SJCRH30 (cell line): ENCODE measurements at regions not wholly inside any gene's neighbourhood (a gene's known extent, or its start where the extent isn't known, plus 50 kb on each side); places are given as distances from the start of the nearest gene placed in this dataset.

Source experiments
- DNase-seq, 2 experiments: peaks; one replicate each; pipeline ENCODE4 v3.0.0-alpha.2; 2015 to 2020
- H3K27ac ChIP-seq: fragments of 250-450 bp; sonication (Bioruptor Pico); 2 replicates; pipeline ENCODE4 v1.5.1; 2020; ENCODE audit warnings: mild to moderate bottlenecking, moderate library complexity
- H3K27me3 ChIP-seq: fragments of 250-450 bp; sonication (Bioruptor Pico); 2 replicates; pipeline ENCODE4 v1.5.1; 2020; ENCODE audit warnings: mild to moderate bottlenecking, moderate library complexity
- H3K36me3 ChIP-seq: fragments of 250-450 bp; sonication (Bioruptor Pico); 2 replicates; pipeline ENCODE4 v1.5.1; 2020; ENCODE audit warnings: mild to moderate bottlenecking, moderate library complexity
- H3K4me1 ChIP-seq: fragments of 250-450 bp; sonication (Bioruptor Pico); 2 replicates; pipeline ENCODE4 v1.5.1; 2020; ENCODE audit warnings: mild to moderate bottlenecking, moderate library complexity
- H3K4me3 ChIP-seq: fragments of 250-450 bp; sonication (Bioruptor Pico); 2 replicates; pipeline ENCODE4 v1.5.1; 2020; ENCODE audit warnings: mild to moderate bottlenecking, moderate library complexity
- H3K9me3 ChIP-seq: fragments of 250-450 bp; sonication (Bioruptor Pico); replicated peaks from 2 replicates; pipeline ENCODE4 v1.5.1; 2020; ENCODE audit warnings: mild to moderate bottlenecking, moderate library complexity

DNA sequence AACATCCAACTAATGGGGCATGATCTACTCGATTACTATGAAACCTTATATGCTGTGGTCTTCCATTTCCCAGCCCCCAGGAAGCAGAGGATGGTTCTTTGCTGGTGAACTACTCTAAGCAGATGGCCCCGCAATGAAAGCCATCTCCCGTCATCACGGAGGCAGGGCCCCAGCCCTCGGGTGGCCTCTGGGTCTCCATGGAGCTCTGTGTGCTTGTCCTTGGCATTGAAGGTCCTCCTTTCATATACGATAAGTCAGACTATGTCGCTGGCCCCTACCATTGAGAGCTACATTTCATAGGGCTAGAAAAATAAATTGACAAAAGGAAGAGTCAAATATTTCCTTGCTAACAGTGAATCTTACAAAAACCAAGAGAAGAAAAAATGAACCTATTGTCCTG lies 416.8 kb downstream of the CMPK2 start:
- Histone ChIP-seq H3K27me3 (no peaks in the 10 kb centered on the region), H3K36me3 (no peaks in the 10 kb centered on the region), H3K9me3 (no peaks in the 10 kb centered on the region), H3K4me1 (no peaks in the 10 kb centered on the region), H3K4me3 (no peak overlapping the region), H3K27ac (no peak overlapping the region)
- no peak for DNase-seq

DNA sequence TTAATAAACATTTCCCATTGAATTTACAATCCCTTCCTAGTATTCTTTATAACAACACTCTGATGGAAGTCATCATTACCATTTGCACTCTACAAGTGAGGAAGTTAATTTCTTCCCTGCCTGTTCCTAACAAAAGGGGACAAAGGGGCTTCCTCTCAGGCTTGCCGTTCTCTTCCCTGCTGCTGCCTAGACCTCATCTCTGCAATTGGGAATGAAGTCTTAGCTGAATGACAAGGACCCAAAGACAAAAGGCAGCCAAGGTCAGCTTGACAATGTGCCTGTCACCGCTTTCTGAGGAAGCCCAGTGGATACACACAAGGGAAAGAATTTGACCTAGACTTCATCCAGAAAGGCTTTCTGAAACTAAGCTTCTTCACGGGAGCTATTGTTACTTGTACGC lies 416.4 kb downstream of the CMPK2 start:
- H3K4me1 ChIP-seq = no peaks in the 10 kb centered on the region
- H3K9me3 ChIP-seq = no peaks in the 10 kb centered on the region
- H3K27me3 ChIP-seq = no peaks in the 10 kb centered on the region
- no peak overlapping the region for H3K4me3 ChIP-seq
- H3K36me3 ChIP-seq = no peaks in the 10 kb centered on the region
- H3K27ac ChIP-seq = no peak overlapping the region
- DNase-seq = no peak

DNA sequence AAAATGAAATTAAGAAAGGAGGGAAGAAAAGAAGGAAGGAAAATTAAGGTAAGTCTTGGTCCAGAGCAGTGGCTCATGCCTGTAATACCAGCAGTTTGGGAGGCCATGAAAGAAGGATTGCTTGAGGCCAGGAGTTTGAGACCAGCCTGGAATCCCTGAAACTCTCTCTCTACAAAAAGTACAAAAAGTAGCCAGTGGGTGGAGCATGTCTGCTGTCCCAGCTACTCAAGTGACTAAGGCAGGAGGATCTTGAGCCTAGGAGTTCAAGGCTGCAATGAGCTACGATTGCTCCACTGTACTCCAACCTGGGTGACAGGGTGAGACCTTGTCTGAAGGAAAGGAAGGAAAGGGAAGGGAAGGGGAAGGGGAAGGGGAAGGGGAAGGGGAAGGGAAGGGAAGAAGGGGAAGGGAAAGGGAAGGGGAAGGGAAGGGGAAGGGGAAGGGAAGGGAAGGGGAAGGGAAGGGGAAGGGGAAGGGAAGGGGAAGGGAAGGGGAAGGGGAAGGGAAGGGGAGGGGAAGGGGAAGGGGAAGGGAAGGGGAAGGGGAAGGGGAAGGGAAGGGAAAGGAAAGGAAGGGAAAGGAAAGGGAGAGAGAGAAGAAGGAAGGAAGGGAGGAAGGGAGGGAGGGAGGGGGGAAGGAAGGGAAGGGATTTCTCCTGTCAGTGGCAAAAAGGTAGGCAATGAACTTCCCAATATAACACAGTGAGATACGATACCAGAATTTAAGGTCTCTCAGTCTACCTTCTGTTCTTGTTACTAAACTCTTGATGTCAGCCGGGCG lies 412.8 kb downstream of the CMPK2 start:
- H3K4me1 ChIP-seq = no peaks in the 10 kb centered on the region; the same call in 1 of the 2 replicates
- no peak overlapping the region for H3K27ac ChIP-seq
- H3K36me3 ChIP-seq = no peaks in the 10 kb centered on the region
- no peaks in the 10 kb centered on the region; the same call in 1 of the 2 replicates for H3K9me3 ChIP-seq
- H3K27me3 ChIP-seq = no peaks in the 10 kb centered on the region
- peak in 1 of 2 experiments; percentile 40 for DNase-seq
- H3K4me3 ChIP-seq = no peak overlapping the region

DNA sequence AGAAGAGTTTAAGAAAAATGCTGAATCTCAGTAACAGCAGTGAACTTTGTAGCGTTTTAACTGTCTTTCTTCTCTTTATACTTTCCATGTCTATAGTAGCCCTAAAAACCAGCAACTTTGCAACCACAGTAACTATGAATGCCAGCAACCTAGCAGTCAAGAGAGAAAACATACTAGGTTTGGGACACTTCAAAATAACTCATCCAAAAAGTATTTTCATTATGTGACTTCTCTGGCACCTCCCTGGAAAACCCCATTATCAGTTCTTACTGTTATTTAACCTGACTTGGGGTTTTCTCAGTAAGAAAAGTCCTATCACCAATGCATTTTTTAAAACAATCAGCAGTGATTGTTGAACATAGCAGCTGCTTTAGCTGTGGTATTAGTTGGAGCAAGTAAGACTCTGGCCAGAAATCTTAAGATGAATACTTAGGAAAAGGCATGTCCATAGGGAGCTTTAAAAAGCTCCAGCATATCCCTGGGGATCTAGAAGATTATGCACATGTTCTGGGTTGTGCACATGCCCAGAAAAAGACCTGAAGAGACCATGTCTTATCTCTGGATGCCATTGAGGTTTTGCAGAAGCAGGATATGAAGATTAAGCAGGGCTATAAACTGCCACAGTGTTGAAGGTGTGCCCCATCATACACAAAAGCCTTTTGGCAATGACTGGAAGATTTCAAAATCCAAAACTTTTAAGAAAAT lies 411.3 kb downstream of the CMPK2 start:
- no peaks in the 10 kb centered on the region; the same call in 1 of the 2 replicates for H3K9me3 ChIP-seq
- no peaks in the 10 kb centered on the region for H3K36me3 ChIP-seq
- no peak overlapping the region for H3K27ac ChIP-seq
- H3K4me3 ChIP-seq = no peak overlapping the region
- peak in 1 of 2 experiments; percentile 14 for DNase-seq
- H3K4me1 ChIP-seq = no peaks in the 10 kb centered on the region; the same call in 1 of the 2 replicates
- no peaks in the 10 kb centered on the region for H3K27me3 ChIP-seq

DNA sequence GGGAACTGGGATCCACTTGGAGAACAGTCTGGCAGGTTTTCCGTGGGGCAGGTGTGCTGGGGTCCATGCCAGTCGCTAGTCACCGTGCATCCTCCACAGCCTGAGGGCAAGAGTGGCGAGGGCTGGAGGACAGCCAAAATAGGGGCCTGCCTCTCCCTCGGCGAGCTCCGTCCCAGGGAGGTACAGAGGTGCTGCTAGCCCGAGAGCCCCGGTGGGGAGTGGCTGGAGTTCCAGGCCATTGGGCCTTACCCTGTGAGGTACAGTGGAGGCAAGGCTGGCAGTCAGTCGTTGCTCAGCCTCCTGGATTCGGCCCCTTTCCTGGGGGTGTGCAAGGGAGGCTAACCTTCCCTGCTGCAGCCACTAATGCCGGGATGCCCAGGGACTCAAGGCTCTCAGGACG lies 406.6 kb downstream of the CMPK2 start:
- Histone ChIP-seq H3K4me3 (no peak overlapping the region), H3K27me3 (no peaks in the 10 kb centered on the region), H3K36me3 (no peaks in the 10 kb centered on the region), H3K27ac (no peak overlapping the region), H3K4me1 (no peaks in the 10 kb centered on the region; the same call in 1 of the 2 replicates), H3K9me3 (no peaks in the 10 kb centered on the region; the same call in 1 of the 2 replicates)
- no peak for DNase-seq

DNA sequence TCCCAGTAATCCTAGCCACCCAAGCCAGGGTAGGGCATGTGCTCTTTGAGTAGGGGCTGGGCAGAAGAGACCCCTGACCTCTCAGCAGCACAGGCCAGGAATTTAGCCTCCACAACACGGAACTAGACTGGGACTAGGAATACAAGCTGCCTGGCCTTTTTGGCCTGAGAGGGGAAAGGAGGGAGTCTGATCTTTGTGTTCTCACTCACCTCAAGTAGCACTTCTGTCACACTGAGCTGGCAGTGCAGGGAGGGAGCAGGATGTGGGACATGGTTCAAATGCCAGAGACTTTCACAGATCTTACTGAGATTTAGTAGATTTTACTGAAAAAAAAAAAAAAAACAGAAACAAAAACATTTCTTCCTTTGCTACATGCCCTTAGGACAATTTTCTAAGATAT lies 395.2 kb downstream of the CMPK2 start:
- H3K27me3 ChIP-seq = no peaks in the 10 kb centered on the region
- H3K4me3 ChIP-seq = no peak overlapping the region
- peak in 1 of 2 experiments; percentile 18 for DNase-seq

DNA sequence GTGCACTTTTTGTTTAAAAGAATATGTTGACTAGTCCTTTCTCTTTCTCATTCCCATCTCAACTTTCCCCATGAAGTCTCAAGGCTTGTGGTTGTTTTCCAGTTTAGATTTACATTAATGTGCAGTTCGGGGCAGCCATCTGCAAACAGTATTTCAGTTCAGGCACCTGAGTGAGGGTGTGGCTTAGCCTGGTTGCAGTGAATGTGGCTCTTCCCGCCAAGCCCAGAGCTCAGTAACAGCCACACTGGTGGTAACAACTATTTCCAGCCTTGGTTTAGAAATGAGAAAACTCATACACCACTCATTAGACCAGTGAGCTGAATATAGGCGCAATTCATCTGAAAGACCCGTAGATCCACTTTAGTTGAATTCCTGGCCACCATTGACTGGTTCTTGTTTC lies 394.3 kb downstream of the CMPK2 start:
- H3K4me1 ChIP-seq = peaks cover 11% of the 10 kb centered on the region

More for the DNA sequence above, 395.2 kb downstream of the CMPK2 start:
- Histone ChIP-seq H3K4me1 (peaks cover 11% of the 10 kb centered on the region), H3K27ac (no peak overlapping the region), H3K9me3 (0 out of 2 replicates have a peak, but pooled peaks cover 8% of the 10 kb centered on the region), H3K36me3 (no peaks in the 10 kb centered on the region)

DNA sequence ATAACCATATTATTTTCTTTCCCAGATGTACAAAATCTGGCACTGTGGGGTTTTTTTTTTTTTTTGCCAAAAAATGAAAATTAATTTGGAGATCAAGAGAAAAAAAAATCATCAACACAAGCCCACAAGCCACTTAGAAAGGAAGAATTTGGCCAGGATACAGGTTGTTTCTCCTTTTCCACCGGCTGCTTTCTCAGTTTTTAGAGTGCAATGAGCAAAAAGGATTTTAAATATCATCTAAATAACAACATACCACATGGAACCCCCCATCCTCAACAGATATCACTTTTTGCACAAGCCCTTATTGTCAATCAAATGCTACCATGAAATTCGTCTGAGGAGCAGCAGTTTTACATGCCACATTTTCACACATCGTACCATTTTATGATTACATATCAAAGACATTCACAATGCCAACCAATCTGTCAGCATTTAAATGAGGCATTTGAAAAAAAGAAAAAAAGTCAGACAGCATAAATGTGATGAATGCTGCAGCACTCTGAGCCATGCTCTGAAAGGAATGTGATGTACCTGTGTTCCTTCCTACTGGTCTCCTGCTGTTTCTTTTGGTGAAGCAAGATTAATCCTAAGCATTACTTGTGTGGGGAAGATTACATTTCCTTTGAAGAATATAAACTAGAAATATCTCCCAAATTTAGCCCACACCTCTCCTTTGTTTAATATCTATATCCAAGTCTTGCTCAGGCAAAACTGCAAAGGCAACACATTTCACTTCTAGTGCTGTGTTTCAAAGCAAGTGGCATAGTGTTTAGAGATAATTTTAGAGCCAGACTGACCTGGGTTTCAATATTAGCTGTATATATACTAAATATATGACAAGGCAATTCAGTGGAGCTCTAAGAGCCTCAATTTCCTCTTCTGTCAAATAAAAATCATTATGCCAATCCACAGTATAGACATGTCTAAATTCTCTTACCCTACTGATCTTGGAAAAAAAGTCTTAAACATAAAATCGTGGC lies 391.3 kb downstream of the CMPK2 start:
- DNase-seq = no peak
- Histone ChIP-seq H3K27ac (no peak overlapping the region), H3K9me3 (0 out of 2 replicates have a peak, but pooled peaks cover 2% of the 10 kb centered on the region), H3K4me3 (no peak overlapping the region), H3K27me3 (no peaks in the 10 kb centered on the region), H3K36me3 (no peaks in the 10 kb centered on the region), H3K4me1 (peaks cover 7% of the 10 kb centered on the region)

More for the DNA sequence above, 394.3 kb downstream of the CMPK2 start:
- no peaks in the 10 kb centered on the region for H3K36me3 ChIP-seq
- no peak overlapping the region for H3K4me3 ChIP-seq
- no peak for DNase-seq
- H3K9me3 ChIP-seq = 0 out of 2 replicates have a peak, but pooled peaks cover 7% of the 10 kb centered on the region
- no peaks in the 10 kb centered on the region for H3K27me3 ChIP-seq
- H3K27ac ChIP-seq = no peak overlapping the region

DNA sequence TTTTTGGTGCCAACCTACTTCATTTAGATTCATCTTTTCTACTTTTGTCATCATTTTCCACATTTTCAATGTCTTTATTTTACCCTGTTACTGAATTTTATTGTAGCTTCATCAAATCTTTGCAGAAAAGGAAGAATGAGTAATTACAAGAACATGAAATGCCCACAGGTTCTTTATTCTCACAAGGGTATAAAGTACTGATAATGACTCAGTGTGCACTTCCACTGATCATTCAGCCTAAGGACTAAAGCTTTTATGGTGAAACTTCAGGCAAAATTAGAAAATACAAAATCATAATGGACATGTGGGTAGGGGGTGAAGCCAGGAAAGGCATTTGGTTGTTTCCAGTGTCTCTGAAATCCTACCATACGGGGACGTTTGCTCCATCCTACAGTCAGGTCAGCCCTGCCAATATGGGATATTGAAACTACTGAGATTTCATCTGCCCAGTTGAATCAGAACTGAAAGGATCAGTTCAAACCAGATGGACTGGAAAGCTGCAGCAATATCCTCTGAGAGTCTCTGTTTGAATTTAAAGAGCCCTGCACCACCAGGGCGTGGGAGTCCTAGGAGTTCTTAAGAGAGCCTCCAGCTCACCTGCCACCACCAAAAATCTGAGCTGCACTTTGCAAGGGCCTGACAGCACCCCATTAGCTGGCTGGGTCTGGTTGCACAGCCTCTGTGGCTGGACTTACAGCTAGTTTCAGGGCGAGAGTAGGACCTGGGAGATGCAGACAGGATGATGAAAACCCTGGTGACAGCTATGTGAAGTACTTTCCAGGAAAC lies 390.4 kb downstream of the CMPK2 start:
- H3K36me3 ChIP-seq = no peaks in the 10 kb centered on the region
- no peak overlapping the region for H3K4me3 ChIP-seq
- H3K9me3 ChIP-seq = peaks cover 6% of the 10 kb centered on the region
- H3K27me3 ChIP-seq = no peaks in the 10 kb centered on the region
- H3K4me1 ChIP-seq = no peaks in the 10 kb centered on the region
- no peak overlapping the region for H3K27ac ChIP-seq
- DNase-seq = no peak

DNA sequence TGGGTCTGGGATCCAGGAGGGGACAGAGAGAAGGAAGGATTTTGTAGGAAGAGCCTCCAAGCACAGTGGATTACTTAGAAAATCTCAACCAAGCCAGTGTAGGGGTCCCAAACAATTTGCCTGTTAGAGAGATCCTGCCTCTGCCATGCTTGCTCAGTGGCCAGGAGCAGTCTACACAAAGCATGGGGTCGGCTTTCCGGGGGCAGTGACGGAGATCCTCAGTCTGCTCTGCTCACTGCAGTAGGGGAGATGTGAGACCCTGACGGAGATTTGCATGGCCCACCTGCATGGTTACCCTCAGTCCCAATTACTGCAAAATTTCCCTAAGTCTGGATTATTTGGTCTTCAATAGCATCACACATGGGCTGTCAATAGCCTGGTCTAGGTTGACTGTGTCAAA lies 385.2 kb downstream of the CMPK2 start:
- no peaks in the 10 kb centered on the region for H3K36me3 ChIP-seq
- no peak overlapping the region for H3K4me3 ChIP-seq

DNA sequence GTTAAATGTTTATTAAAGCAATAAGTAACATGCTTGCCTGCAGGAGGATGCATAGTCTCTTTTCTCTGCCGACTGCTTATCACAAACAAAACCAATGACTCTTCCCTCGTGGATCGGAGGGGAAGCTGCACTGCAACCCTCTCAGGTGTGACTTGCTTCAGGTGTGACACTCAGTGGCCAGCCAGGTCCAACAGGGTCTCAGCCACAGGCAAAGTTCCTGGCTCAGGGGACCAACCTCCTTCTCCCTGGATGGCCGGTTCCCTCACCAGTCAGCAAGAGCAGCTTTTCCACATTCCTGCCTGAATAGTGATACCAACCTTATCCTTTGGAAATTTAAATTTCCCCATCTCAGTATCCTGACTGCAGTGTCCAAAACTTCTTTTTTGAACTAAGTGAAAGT lies 383.5 kb downstream of the CMPK2 start:
- H3K4me3 ChIP-seq = no peak overlapping the region
- H3K27me3 ChIP-seq = peaks cover under 1% of the 10 kb centered on the region; the same call in 1 of the 2 replicates
- H3K36me3 ChIP-seq = no peaks in the 10 kb centered on the region
- no peaks in the 10 kb centered on the region; the same call in 1 of the 2 replicates for H3K4me1 ChIP-seq
- peaks cover 4% of the 10 kb centered on the region for H3K9me3 ChIP-seq
- DNase-seq = no peak
- no peak overlapping the region for H3K27ac ChIP-seq

More for the DNA sequence above, 385.2 kb downstream of the CMPK2 start:
- Histone ChIP-seq H3K9me3 (peaks cover 4% of the 10 kb centered on the region), H3K27me3 (no peaks in the 10 kb centered on the region), H3K4me1 (no peaks in the 10 kb centered on the region; the same call in 1 of the 2 replicates), H3K27ac (no peak overlapping the region)
- DNase-seq = no peak

DNA sequence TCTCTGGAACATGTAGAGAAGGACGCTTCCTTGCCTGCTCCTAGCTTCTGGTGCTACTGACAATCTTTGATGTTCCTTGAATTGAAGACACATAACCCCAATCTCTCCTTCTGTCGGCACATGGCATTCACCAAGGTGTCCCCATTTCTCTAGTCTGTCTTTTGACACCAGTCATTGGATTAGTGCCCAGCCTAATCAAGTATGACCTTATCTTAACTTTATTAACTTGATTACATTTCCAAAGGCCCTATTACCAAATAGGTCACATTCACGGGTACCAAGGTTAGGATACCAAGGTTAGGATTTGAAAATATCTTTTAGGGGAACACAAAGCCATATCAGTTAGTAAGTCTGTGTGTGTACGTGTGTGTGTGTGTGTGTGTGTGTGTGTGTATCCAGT lies 377.9 kb downstream of the CMPK2 start:
- Histone ChIP-seq H3K4me1 (peaks cover 6% of the 10 kb centered on the region), H3K27ac (no peak overlapping the region), H3K27me3 (peaks cover 2% of the 10 kb centered on the region; the same call in 1 of the 2 replicates), H3K36me3 (no peaks in the 10 kb centered on the region), H3K4me3 (no peak overlapping the region), H3K9me3 (no peaks in the 10 kb centered on the region)
- no peak for DNase-seq

DNA sequence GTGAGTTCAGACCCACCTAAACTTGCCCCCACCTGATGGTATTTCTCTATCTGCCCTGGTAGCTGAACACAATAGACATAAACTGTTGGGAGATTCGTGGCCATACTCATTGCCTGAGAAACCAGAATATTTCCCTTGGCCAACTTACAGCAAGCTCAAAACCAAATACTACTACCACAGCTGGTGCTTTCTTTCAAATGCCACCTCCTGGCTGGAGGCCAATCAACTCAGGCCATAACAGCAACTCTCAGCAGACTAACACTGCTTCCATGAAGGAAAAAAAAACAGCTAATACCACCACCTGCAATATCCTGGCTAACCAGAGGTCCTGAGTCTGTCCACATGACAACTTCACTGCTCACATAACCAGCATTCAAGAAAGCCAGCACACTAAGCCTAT lies 373.1 kb downstream of the CMPK2 start:
- Histone ChIP-seq H3K4me3 (no peak overlapping the region), H3K27me3 (no peaks in the 10 kb centered on the region), H3K9me3 (no peaks in the 10 kb centered on the region), H3K36me3 (no peaks in the 10 kb centered on the region), H3K4me1 (peaks cover 11% of the 10 kb centered on the region), H3K27ac (no peak overlapping the region)
- DNase-seq = peak; percentile 58 to 83

DNA sequence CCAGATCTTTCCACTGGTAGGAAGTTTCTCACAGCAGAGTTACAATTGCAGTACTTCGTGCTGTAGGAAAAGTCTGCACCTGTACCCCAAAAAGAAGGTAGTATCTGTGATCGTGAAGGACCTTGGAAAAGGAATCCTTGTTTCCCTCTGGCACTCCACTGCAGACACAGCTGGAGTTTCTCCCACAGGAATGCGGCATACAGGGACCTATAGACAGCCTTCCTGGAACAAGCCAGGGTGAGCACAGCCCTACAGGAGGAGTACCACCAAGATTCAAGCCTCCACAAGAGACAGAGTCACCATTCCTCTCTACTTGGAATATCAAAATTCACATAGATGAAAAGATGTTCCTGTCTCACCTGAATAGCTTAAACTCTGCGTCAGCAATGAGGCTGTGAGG lies 372.4 kb downstream of the CMPK2 start:
- H3K4me3 ChIP-seq = no peak overlapping the region
- DNase-seq = peak in 1 of 2 experiments; percentile 20

More for the DNA sequence above, 372.4 kb downstream of the CMPK2 start:
- H3K9me3 ChIP-seq = no peaks in the 10 kb centered on the region
- peaks cover 11% of the 10 kb centered on the region for H3K4me1 ChIP-seq
- H3K36me3 ChIP-seq = no peaks in the 10 kb centered on the region
- H3K27ac ChIP-seq = no peak overlapping the region
- H3K27me3 ChIP-seq = no peaks in the 10 kb centered on the region
